SK-N-SH (cell line): ENCODE measurements at regions not wholly inside any gene's neighbourhood (a gene's known extent, or its start where the extent isn't known, plus 50 kb on each side); places are given as distances from the start of the nearest gene placed in this dataset.

Experiments
- CTCF ChIA-PET: fragments of 300-600, 350-600 bp; formaldehyde crosslinking; extraction: SDS; loops from one replicate; lab custom pipeline; 2021; lab: Yijun Ruan, JAX
- POLR2A ChIA-PET: fragments of 350-600 bp; sonication (Branson Sonifier 250); formaldehyde crosslinking; extraction: SDS; loops from one replicate; lab custom pipeline; 2020; ENCODE audit warnings: antibody characterized with exemption, inconsistent platforms; lab: Yijun Ruan, JAX
- DNase-seq: peaks from one replicate; pipeline ENCODE4 v3.0.0; 2012
- H2AFZ ChIP-seq: fragments of 200-600 bp; sonication (generic); 2 replicates; pipeline ENCODE4 v1.8.1; 2016; ENCODE audit warnings: antibody characterized with exemption, mild to moderate bottlenecking, low read depth
- H3F3A ChIP-seq: fragments of 200-600 bp; sonication (generic); replicated peaks from 2 replicates; pipeline ENCODE3; 2016; ENCODE audit warnings: antibody characterized with exemption, mild to moderate bottlenecking; ENCODE audit not compliant: insufficient read depth
- H3K27ac ChIP-seq, 2 experiments: fragments of 200-500 bp in 1 of 2; fragments of 200-600 bp in 1 of 2; sonication (Bioruptor generic) in 1 of 2; sonication (generic), shearing (Covaris generic) in 1 of 2; 2 replicates each; pipeline versions ENCODE4 v1.5.1 to v1.6.1; 2014 to 2016; ENCODE audit warnings: low read depth in 2 of 2, inconsistent platforms in 1 of 2, low read length in 1 of 2, mild to moderate bottlenecking in 1 of 2, mixed read lengths in 1 of 2
- H3K27me3 ChIP-seq: fragments of 200-600 bp; sonication (generic), shearing (Covaris generic); 2 replicates; pipeline ENCODE4 v1.6.1; 2016; ENCODE audit warnings: mixed run types; ENCODE audit not compliant: insufficient read depth
- H3K36me3 ChIP-seq, 2 experiments: fragments of 200-500 bp in 1 of 2; fragments of 200-600 bp in 1 of 2; sonication (Bioruptor generic) in 1 of 2; sonication (generic) in 1 of 2; replicated peaks in 1 of 2; 2 replicates each; pipeline versions ENCODE3 to v1.5.1; 2014 to 2016; ENCODE audit warnings: low read length in 1 of 2, mild to moderate bottlenecking in 1 of 2; ENCODE audit not compliant: insufficient read depth in 2 of 2, control insufficient read depth in 1 of 2
- H3K4me1 ChIP-seq, 2 experiments: fragments of 200-500 bp in 1 of 2; fragments of 200-600 bp in 1 of 2; sonication (Bioruptor generic) in 1 of 2; sonication (generic), shearing (Covaris generic) in 1 of 2; 2 replicates each; pipeline versions ENCODE4 v1.5.1 to v1.6.1; 2014 to 2016; ENCODE audit warnings: low read depth in 1 of 2, low read length in 1 of 2, mixed run types in 1 of 2; ENCODE audit not compliant: insufficient read depth in 2 of 2, control insufficient read depth in 1 of 2
- H3K4me2 ChIP-seq: fragments of 200-600 bp; sonication (generic), shearing (Covaris generic); 2 replicates; pipeline ENCODE4 v1.6.1; 2017; ENCODE audit warnings: mixed run types
- H3K4me3 ChIP-seq, 2 experiments: fragments of 200-500 bp in 1 of 2; fragments of 200-600 bp in 1 of 2; sonication (Bioruptor generic) in 1 of 2; sonication (generic), shearing (Covaris generic) in 1 of 2; 2 replicates each; pipeline versions ENCODE4 v1.5.1 to v1.8.1; 2014 to 2016; ENCODE audit warnings: low read depth in 2 of 2, inconsistent platforms in 1 of 2, low read length in 1 of 2, mild to moderate bottlenecking in 1 of 2, mixed read lengths in 1 of 2, moderate library complexity in 1 of 2
- H3K79me2 ChIP-seq: fragments of 200-600 bp; sonication (generic); 2 replicates; pipeline ENCODE4 v1.8.1; 2017; ENCODE audit warnings: mild to moderate bottlenecking; ENCODE audit not compliant: insufficient read depth
- H3K9ac ChIP-seq: fragments of 200-600 bp; sonication (generic); 2 replicates; pipeline ENCODE4 v1.6.1; 2017; ENCODE audit warnings: mixed run types
- H3K9me2 ChIP-seq: fragments of 200-600 bp; sonication (generic); 2 replicates; pipeline ENCODE4 v1.6.1; 2017; ENCODE audit warnings: mixed run types
- H3K9me3 ChIP-seq: fragments of 200-600 bp; sonication (generic); 2 replicates; pipeline ENCODE4 v1.6.1; 2017; ENCODE audit warnings: mixed run types, mild to moderate bottlenecking, moderate library complexity
- H4K20me1 ChIP-seq: fragments of 200-600 bp; sonication (generic); 2 replicates; pipeline ENCODE4 v1.6.1; 2017; ENCODE audit warnings: mild to moderate bottlenecking, mixed run types; ENCODE audit not compliant: insufficient read depth
- ELF1 ChIP-seq: IDR thresholded peaks from 2 replicates; pipeline ENCODE4 v1.4.0; 2012
- EP300 ChIP-seq, 2 experiments: IDR thresholded peaks; 2 replicates each; pipeline versions ENCODE4 v1.4.0 to v1.6.1; 2012; ENCODE audit warnings: borderline replicate concordance in 1 of 2, low read depth in 1 of 2, low read length in 1 of 2
- FOXJ3 ChIP-seq: sonication (generic); formaldehyde crosslinking; IDR thresholded peaks from 2 replicates; pipeline ENCODE4 v1.5.1; 2020; ENCODE audit warnings: mild to moderate bottlenecking, missing genetic modification reagents
- GATA2 ChIP-seq: sonication (generic); formaldehyde crosslinking; IDR thresholded peaks from 2 replicates; pipeline ENCODE4 v1.5.0; 2020; ENCODE audit warnings: mild to moderate bottlenecking, missing genetic modification reagents
- JUND ChIP-seq: IDR thresholded peaks from 2 replicates; pipeline ENCODE4 v1.4.0; 2012
- MEF2A ChIP-seq: IDR thresholded peaks from 2 replicates; pipeline ENCODE4 v1.4.0; 2012; ENCODE audit warnings: low read depth, borderline replicate concordance
- NFIC ChIP-seq: IDR thresholded peaks from 2 replicates; pipeline ENCODE4 v1.4.0; 2012; ENCODE audit warnings: borderline replicate concordance
- NRF1 ChIP-seq: IDR thresholded peaks from 2 replicates; pipeline ENCODE4 v1.6.1; 2012; ENCODE audit warnings: low read depth, mild to moderate bottlenecking, low read length
- POLR2AphosphoS5 ChIP-seq: IDR thresholded peaks from 2 replicates; pipeline ENCODE4 v1.6.1; 2012; ENCODE audit warnings: low read depth, low read length
- RAD21 ChIP-seq: IDR thresholded peaks from 2 replicates; pipeline ENCODE4 v1.6.1; 2012; ENCODE audit warnings: mild to moderate bottlenecking, low read length
- RFX5 ChIP-seq: IDR thresholded peaks from 2 replicates; pipeline ENCODE4 v1.6.1; 2012; ENCODE audit warnings: mild to moderate bottlenecking, improper control_type of control experiment, low read length
- RXRA ChIP-seq: IDR thresholded peaks from 2 replicates; pipeline ENCODE4 v1.4.0; 2012; ENCODE audit warnings: low read depth, mild to moderate bottlenecking, borderline replicate concordance
- TCF12 ChIP-seq: IDR thresholded peaks from 2 replicates; pipeline ENCODE4 v1.4.0; 2012
- USF1 ChIP-seq: IDR thresholded peaks from 2 replicates; pipeline ENCODE4 v1.4.0; 2012; ENCODE audit warnings: low read depth, borderline replicate concordance
- USF2 ChIP-seq: fragments of 150-350 bp; IDR thresholded peaks from 2 replicates; pipeline ENCODE4 v1.6.1; 2017; ENCODE audit warnings: antibody characterized with exemption, low read length, low read depth, borderline replicate concordance
- YY1 ChIP-seq: IDR thresholded peaks from 2 replicates; pipeline ENCODE4 v1.4.0; 2012; ENCODE audit warnings: low read depth, mild to moderate bottlenecking
- ZBTB33 ChIP-seq: IDR thresholded peaks from 2 replicates; pipeline ENCODE4 v1.4.0; 2012; ENCODE audit warnings: low read depth, borderline replicate concordance
- WGBS: methylation state at CpG from one replicate; pipeline ENCODE4 v1.1.6; 2017; ENCODE audit warnings: low lambda C conversion rate; 5-methylcytosine and 5-hydroxymethylcytosine counted together
- TF ChIP-seq, protein P1 (sequence below): IDR thresholded peaks from 2 replicates; pipeline ENCODE4 v1.6.1; 2012; ENCODE audit warnings: mild to moderate bottlenecking, low read depth, low read length, moderate library complexity
- TF ChIP-seq, protein P2 (sequence below): IDR thresholded peaks from 2 replicates; pipeline ENCODE4; 2012

DNA sequence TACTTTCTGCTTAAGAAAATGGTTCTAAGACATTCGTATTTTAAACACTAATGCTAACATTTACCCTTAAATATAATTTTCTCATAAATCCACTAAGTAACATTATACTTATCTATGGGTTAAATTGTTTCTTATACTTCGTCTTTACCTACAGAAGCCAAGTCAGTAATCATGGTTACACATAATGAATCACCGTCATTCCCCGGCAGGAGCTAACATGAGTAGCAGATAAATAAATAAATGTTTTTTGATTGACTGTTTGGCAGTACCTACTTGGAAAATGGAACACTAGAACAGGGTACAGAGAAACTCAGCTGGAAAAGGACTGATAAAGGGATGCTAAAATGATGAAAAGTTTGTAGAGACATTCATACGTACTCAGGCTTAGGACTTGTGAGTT is 430.4 kb downstream of the ACTRT1 start:
- Histone ChIP-seq H3K9me3 (no peaks in the 10 kb centered on the region; the same call in 1 of the 2 replicates), H3F3A (no peaks in the 10 kb centered on the region), H4K20me1 (no peaks in the 10 kb centered on the region), H3K4me1 (no peaks in the 10 kb centered on the region), H3K27ac (no peak overlapping the region), H2AFZ (no peak overlapping the region), H3K9ac (no peak overlapping the region), H3K4me3 (no peak overlapping the region), H3K9me2 (no peaks in the 10 kb centered on the region), H3K27me3 (no peaks in the 10 kb centered on the region), H3K4me2 (no peak overlapping the region), H3K79me2 (no peaks in the 10 kb centered on the region), H3K36me3 (no peaks in the 10 kb centered on the region)
- WGBS: 16% methylated on average over 5 of the region's 5 CpGs
- DNase-seq: no peak
- ChIA-PET CTCF (no interaction called here), POLR2A (no interaction called here)
- TF ChIP-seq GATA2 (CRISPR knock-in tag): no peak
- TF ChIP-seq FOXJ3: no peak
- TF ChIP-seq RXRA: no peak
- TF ChIP-seq RAD21: no peak
- TF ChIP-seq JUND: no peak
- TF ChIP-seq USF1: no peak
- no peak for TF ChIP-seq NRF1
- TF ChIP-seq, protein P1, sequence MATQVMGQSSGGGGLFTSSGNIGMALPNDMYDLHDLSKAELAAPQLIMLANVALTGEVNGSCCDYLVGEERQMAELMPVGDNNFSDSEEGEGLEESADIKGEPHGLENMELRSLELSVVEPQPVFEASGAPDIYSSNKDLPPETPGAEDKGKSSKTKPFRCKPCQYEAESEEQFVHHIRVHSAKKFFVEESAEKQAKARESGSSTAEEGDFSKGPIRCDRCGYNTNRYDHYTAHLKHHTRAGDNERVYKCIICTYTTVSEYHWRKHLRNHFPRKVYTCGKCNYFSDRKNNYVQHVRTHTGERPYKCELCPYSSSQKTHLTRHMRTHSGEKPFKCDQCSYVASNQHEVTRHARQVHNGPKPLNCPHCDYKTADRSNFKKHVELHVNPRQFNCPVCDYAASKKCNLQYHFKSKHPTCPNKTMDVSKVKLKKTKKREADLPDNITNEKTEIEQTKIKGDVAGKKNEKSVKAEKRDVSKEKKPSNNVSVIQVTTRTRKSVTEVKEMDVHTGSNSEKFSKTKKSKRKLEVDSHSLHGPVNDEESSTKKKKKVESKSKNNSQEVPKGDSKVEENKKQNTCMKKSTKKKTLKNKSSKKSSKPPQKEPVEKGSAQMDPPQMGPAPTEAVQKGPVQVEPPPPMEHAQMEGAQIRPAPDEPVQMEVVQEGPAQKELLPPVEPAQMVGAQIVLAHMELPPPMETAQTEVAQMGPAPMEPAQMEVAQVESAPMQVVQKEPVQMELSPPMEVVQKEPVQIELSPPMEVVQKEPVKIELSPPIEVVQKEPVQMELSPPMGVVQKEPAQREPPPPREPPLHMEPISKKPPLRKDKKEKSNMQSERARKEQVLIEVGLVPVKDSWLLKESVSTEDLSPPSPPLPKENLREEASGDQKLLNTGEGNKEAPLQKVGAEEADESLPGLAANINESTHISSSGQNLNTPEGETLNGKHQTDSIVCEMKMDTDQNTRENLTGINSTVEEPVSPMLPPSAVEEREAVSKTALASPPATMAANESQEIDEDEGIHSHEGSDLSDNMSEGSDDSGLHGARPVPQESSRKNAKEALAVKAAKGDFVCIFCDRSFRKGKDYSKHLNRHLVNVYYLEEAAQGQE: no peak
- TF ChIP-seq, protein P2, sequence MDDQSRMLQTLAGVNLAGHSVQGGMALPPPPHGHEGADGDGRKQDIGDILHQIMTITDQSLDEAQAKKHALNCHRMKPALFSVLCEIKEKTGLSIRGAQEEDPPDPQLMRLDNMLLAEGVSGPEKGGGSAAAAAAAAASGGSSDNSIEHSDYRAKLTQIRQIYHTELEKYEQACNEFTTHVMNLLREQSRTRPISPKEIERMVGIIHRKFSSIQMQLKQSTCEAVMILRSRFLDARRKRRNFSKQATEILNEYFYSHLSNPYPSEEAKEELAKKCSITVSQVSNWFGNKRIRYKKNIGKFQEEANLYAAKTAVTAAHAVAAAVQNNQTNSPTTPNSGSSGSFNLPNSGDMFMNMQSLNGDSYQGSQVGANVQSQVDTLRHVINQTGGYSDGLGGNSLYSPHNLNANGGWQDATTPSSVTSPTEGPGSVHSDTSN: no peak
- no peak for TF ChIP-seq YY1
- TF ChIP-seq POLR2AphosphoS5: no peak
- no peak for TF ChIP-seq NFIC

DNA sequence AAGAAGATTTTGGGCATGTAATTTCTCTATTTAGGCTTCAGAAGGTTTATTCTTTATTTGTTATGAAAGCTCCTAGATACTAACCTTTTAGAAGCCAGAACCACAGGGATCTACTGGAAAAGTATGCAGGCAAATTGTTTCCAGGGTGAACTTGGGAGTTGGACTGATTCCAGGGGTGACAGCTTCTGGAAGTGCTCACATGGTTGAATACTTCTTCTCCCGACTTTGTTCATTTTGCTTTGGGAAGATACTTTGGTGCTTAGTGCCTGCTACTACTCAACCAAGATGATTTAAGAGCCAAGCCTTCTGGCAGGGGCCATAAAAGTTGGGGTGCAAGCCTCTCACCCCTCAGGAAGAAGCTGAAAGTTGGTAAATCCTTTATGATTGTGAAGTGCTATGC is 445.6 kb downstream of the ACTRT1 start:
- Histone ChIP-seq H3K4me2 (no peak overlapping the region), H3K27ac (no peak overlapping the region), H3K9me3 (no peaks in the 10 kb centered on the region), H3F3A (no peaks in the 10 kb centered on the region), H3K79me2 (no peaks in the 10 kb centered on the region), H3K4me3 (no peak overlapping the region), H3K27me3 (no peaks in the 10 kb centered on the region), H3K4me1 (no peaks in the 10 kb centered on the region), H3K9ac (no peak overlapping the region), H4K20me1 (no peaks in the 10 kb centered on the region), H3K36me3 (no peaks in the 10 kb centered on the region), H2AFZ (no peak overlapping the region), H3K9me2 (no peaks in the 10 kb centered on the region)
- DNase-seq: no peak
- TF ChIP-seq GATA2 (CRISPR knock-in tag) (no peak), TCF12 (no peak), ZBTB33 (no peak), ELF1 (no peak), MEF2A (no peak), RFX5 (no peak), USF2 (no peak), JUND (no peak), FOXJ3 (no peak), RXRA (no peak), POLR2AphosphoS5 (no peak), EP300 (IDR thresholded peaks at IDR 0.05; ENCODE audit: borderline replicate concordance in 1 of 2, low read depth in 1 of 2, low read length in 1 of 2) (no peak)
- POLR2A ChIA-PET: no interaction called here
- CTCF ChIA-PET: no interaction called here
- 0% methylated on average over 1 of the region's 1 CpG for WGBS
